GOT3 (cell line): ENCODE measurements at regions not wholly inside any gene's neighbourhood (a gene's known extent, or its start where the extent isn't known, plus 50 kb on each side); places are given as distances from the start of the nearest gene placed in this dataset.

ENCODE experiments used
- DNase-seq: peaks from one replicate; lab custom pipeline; 2025; ENCODE audit warnings: mixed read lengths; lab: John Stamatoyannopoulos, UW

GRCh38 chr2:37838541-37839167 lies 86.4 kb upstream of the RMDN2 start:
- DNase-seq, result no peak

DNA sequence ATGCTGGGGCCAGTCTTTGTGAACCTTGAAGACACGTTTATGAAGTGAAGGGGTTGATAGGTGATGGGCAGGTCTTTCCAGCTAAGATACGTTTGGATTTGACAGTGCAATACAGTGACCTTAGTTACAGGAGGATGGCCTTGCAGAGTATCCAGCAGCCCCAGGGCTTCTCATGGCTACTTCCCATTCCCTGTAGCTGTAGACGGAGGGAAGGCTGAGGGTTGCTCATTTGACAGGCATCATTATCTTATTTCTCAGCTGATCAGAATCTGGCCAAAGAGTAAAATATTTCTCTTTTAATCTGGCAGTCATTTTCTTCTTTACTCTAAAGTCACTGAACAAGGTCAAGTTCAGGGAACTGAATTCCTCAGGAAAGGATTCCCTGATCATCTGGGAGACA lies 85.1 kb upstream of the RMDN2 start:
- DNase-seq, result no peak

DNA sequence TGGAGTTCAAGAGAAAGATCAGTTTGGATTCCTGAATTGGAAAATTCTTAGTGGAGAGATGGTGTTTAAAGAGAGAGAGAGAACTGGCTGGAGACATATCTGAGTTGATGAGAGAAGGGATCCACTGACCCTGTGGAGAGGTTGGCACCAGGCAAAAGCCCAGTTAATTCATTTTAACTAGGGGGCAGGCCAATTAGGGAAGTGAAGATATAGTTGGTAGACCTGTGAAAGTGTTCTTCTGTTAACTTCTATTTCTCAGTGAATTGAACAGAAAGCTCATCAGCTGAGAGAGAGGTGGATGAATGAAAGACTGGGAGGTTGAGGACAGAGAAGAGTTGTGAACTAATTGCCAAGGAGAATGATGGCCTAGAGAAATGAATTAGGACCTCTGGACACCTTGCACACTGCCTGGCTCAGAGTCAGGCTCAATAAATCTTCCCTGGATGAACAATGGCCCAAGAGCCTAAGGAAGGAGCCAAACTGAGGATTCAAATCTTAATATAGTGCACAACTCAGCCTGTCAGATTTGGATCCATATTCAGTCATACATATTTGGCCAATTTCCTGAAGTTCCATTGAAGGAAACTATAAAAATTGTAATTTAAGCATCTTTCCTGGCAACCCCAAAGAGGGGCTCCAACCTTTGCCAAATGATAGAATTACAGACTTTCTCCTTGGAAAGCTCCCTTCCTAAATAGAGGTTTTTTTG lies 82.2 kb upstream of the RMDN2 start:
- no peak for DNase-seq

- no peak for DNase-seq
These were observed 81.5 kb upstream of the RMDN2 start for GRCh38 chr2:37843556-37843955.

- no peak for DNase-seq
These were observed 78.9 kb upstream of the RMDN2 start for GRCh38 chr2:37846207-37846606.

- DNase-seq, result no peak
These were observed 77.3 kb upstream of the RMDN2 start for GRCh38 chr2:37847792-37848191.

- no peak for DNase-seq
These were observed 76.6 kb upstream of the RMDN2 start for GRCh38 chr2:37848451-37848850.

- DNase-seq, result no peak
These were observed 75.2 kb upstream of the RMDN2 start for GRCh38 chr2:37849911-37850310.

DNA sequence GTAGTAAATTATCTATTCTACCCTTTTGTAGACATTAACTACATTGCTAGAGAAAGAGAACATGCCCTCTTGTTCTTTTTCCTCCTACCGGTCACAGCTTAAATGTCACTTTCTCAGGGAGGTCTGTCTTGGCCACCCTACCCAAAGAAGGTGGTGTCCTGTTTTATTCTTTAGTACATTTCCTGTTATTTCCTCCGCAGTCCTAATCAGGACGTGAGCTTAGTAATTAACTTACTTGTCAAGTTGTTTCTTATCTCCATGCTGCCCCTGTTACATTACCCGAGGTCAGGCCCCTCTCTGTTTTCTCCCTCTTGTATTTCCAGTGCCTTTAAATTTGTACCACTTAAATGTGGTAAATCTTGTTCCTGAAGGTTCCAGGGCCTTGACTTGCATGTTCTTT lies 73.7 kb upstream of the RMDN2 start:
- no peak for DNase-seq

GRCh38 chr2:37851828-37852584 lies 73.1 kb upstream of the RMDN2 start:
- no peak for DNase-seq

GRCh38 chr2:37852585-37853014 lies 72.5 kb upstream of the RMDN2 start:
- DNase-seq, result no peak

GRCh38 chr2:37854676-37855282 lies 70.3 kb upstream of the RMDN2 start:
- DNase-seq, result no peak

GRCh38 chr2:37855283-37856041 lies 69.6 kb upstream of the RMDN2 start:
- no peak for DNase-seq

- no peak for DNase-seq
These were observed 68.9 kb upstream of the RMDN2 start for GRCh38 chr2:37856101-37856751.

DNA sequence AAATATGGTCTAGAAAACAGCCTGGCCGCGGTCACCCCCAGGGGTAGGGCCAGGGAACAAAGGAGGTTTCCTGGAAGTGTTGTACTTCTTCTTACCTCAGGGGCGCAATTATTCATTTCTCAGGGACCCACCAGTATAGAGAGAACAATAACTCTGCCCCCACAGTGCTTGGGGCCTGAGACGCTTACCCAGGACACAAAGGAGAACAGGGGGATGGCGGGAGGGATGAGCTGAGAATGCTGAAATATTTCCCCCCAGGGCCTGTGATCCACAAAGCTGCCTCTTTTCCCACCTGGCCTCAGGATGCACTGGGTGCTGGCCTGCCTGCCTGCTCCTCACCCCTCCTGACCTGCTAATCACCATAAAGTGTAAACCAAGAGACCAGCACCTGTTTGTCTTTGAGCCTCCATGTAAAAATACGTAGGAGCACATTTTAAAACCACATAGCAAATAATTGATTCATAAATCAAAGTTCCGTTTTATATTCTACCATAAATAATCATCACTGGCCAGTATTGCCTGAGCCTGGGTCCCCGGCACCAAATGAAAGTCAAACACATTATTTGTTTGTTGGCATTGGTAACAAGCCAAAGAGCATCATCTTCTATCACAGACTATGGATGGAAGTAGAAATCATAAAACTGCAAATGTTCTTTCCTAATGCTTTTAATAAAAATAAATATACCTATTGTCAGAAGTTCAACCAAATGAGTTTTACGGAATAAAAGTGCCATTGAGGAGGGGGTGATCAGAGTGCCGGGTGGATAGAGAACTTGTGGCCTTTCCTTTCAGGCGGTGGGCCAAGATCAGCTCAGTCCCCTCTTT lies 67.3 kb upstream of the RMDN2 start:
- no peak for DNase-seq

GRCh38 chr2:37858400-37858711 lies 66.7 kb upstream of the RMDN2 start:
- DNase-seq, result no peak

- no peak for DNase-seq
These were observed 66.3 kb upstream of the RMDN2 start for GRCh38 chr2:37858725-37859267.

DNA sequence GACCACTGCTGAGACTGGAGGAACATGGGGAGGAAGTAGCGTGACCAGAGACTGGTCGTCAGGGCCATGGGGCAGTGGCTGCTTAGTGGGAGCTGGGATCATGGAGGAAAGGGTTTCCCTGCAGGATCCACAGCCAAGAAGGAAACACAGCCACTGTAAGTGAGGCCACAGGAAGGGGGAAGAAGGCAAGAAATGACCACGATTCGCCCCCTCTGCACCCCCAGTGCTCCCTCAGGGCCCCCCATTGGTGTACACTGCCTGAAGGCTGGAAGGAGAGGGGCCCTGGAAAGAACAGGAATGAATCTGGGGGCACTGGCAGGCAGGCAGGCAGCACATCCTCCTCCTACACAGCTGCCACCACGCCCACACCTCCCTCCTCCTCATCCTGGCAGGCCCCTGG lies 62.5 kb upstream of the RMDN2 start:
- DNase-seq, result no peak

- no peak for DNase-seq
These were observed 60.9 kb upstream of the RMDN2 start for GRCh38 chr2:37864217-37864616.

DNA sequence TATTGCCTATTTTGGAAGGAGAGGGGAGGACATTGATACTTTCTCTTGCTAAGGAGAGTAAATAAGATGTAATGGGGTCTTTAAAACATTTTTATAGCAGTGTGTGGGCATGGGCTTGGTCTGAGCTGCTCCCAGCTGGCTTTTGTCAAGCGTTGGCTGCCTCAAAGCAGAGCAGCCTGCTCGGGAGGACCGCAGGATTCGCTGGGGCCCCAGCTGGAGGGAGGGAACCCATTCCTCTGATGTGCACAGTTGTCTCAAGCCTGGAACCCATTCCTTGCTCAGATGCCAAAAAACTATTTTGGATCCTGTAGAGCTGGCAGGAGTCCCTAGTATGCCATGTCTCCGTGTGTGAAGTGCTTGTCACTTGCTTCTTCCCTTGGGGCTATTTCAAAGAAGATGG lies 59.4 kb upstream of the RMDN2 start:
- DNase-seq, result no peak
